ENCODE measurements at regions not wholly inside any gene's neighbourhood (a gene's known extent, or its start where the extent isn't known, plus 50 kb on each side); places are given as distances from the start of the nearest gene placed in this dataset.
A peak's percentile ranks its signal among the peaks of the same experiment; 100 is the strongest.
"Not testable (repeated sequence)": the region's sequence is repeated elsewhere in the genome, so short reads cannot be mapped to it uniquely, and the experiment has no call there.

DNA sequence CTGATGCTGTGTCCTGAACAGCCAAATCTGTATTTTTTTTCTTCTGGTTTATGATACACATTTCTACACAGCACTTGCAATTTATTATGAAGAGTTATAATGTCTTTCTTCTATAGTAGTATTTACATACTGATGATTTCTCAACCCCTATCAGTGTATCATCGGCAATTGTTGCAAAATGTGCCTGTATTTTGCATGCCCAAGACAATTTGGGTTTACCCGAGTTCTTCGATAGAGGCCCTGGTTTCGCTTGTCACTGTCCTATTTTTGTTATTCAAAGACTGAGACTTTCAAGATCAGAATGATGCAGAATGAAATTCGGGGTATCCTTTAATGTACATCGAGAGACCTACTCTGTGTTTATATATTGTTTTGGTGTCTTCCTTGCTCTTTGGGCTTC lies 184.5 kb upstream of the PRSS58 start:
- no peak overlapping the region for H3K27ac ChIP-seq (ENCODE audit: low read depth in 2 of 2, low read length in 2 of 2)
- H3K36me3 ChIP-seq (ENCODE audit: control insufficient read depth in 2 of 2, insufficient read depth in 2 of 2, low read length in 2 of 2): no peaks in the 10 kb centered on the region
- no peaks in the 10 kb centered on the region for H3K27me3 ChIP-seq (ENCODE audit: control insufficient read depth in 2 of 2, insufficient read depth in 2 of 2, low read length in 2 of 2)
- no peak overlapping the region for H3K9ac ChIP-seq (ENCODE audit: low read depth in 1 of 2, low read length in 2 of 2)
- no peaks in the 10 kb centered on the region for H3K9me3 ChIP-seq (ENCODE audit: control insufficient read depth in 2 of 2, low read length in 2 of 2)
- no peak overlapping the region for H3K4me3 ChIP-seq (ENCODE audit: low read length in 2 of 2)
- peaks cover 5 to 11% of the 10 kb centered on the region in 2 donors for H3K4me1 ChIP-seq (ENCODE audit: control insufficient read depth in 2 of 2, insufficient read depth in 2 of 2, low read length in 2 of 2)

GRCh38 chr7:142440906-142441411 lies 183.1 kb upstream of the PRSS58 start:
- H3K4me3 ChIP-seq (ENCODE audit: low read length in 2 of 2): no peak overlapping the region
- peaks cover 5 to 11% of the 10 kb centered on the region in 2 donors for H3K4me1 ChIP-seq (ENCODE audit: control insufficient read depth in 2 of 2, insufficient read depth in 2 of 2, low read length in 2 of 2)
- H3K9me3 ChIP-seq (ENCODE audit: control insufficient read depth in 2 of 2, low read length in 2 of 2): no peaks in the 10 kb centered on the region
- no peak overlapping the region for H3K27ac ChIP-seq (ENCODE audit: low read depth in 2 of 2, low read length in 2 of 2)
- H3K36me3 ChIP-seq (ENCODE audit: control insufficient read depth in 2 of 2, insufficient read depth in 2 of 2, low read length in 2 of 2): no peaks in the 10 kb centered on the region
- no peak overlapping the region for H3K9ac ChIP-seq (ENCODE audit: low read depth in 1 of 2, low read length in 2 of 2)
- H3K27me3 ChIP-seq (ENCODE audit: control insufficient read depth in 2 of 2, insufficient read depth in 2 of 2, low read length in 2 of 2): no peaks in the 10 kb centered on the region

DNA sequence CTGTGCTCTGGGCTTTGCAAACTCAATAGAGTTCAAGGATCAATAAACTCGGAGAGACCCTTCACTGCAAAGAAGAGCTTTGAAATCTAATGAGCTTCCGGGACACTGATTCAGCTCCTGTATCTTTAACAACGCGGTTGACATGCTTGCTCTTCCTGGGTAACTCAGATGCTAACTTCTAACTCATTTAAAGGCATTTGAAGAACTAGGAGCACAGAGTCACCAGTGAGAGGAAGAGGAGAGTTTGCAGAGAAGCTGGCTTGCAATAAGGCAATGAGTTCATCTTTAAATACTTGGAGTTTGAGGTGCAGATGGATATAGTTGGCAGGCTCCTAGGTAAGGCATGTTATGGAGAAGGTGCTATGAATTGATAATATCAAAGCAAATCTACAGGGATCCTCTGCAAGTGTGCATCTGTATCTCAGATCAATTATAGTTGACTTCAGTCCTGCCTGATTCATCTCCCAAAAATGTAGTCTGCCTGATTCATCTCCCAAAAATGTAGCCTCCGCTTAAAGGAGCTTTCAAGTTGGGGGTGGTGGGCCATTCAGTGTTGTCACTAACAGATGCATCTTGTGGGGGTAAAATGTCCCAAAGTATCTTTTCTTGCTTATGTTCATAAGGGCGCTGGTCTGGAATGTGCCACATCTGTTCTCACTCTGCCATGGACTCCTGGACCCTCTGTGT lies 182.5 kb upstream of the PRSS58 start:
- Histone ChIP-seq H3K27ac (ENCODE audit: low read depth in 2 of 2, low read length in 2 of 2) (no peak overlapping the region), H3K4me1 (ENCODE audit: control insufficient read depth in 2 of 2, insufficient read depth in 2 of 2, low read length in 2 of 2) (peaks cover 5 to 11% of the 10 kb centered on the region in 2 donors), H3K36me3 (ENCODE audit: control insufficient read depth in 2 of 2, insufficient read depth in 2 of 2, low read length in 2 of 2) (no peaks in the 10 kb centered on the region), H3K27me3 (ENCODE audit: control insufficient read depth in 2 of 2, insufficient read depth in 2 of 2, low read length in 2 of 2) (no peaks in the 10 kb centered on the region), H3K4me3 (ENCODE audit: low read length in 2 of 2) (no peak overlapping the region), H3K9ac (ENCODE audit: low read depth in 1 of 2, low read length in 2 of 2) (no peak overlapping the region), H3K9me3 (ENCODE audit: control insufficient read depth in 2 of 2, low read length in 2 of 2) (no peaks in the 10 kb centered on the region)

DNA sequence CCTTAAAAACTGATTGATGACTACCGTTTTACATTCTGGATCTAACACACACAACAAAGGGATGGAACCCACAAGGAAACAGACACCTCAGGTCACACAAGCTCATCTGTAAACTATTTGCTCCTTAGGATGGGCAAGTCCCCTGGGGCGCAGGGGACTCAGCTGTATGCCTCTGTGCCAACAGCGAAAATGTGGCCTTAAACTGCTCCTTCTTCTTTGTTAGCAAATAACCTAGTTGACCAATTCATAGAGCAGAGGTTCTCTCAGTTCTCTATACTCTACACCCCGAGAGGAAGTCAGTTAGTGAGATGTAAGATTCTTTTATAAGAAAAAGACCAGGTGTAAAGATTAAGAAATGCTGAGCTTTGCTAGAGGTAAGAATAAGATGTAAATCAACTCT lies 181.9 kb upstream of the PRSS58 start:
- no peaks in the 10 kb centered on the region for H3K36me3 ChIP-seq (ENCODE audit: control insufficient read depth in 2 of 2, insufficient read depth in 2 of 2, low read length in 2 of 2)
- no peaks in the 10 kb centered on the region for H3K27me3 ChIP-seq (ENCODE audit: control insufficient read depth in 2 of 2, insufficient read depth in 2 of 2, low read length in 2 of 2)
- peak overlapping the region in 1 of 2 donors; percentile 50 for H3K27ac ChIP-seq (ENCODE audit: low read depth in 2 of 2, low read length in 2 of 2)
- H3K4me3 ChIP-seq (ENCODE audit: low read length in 2 of 2): no peak overlapping the region
- H3K9me3 ChIP-seq (ENCODE audit: control insufficient read depth in 2 of 2, low read length in 2 of 2): no peaks in the 10 kb centered on the region
- H3K9ac ChIP-seq (ENCODE audit: low read depth in 1 of 2, low read length in 2 of 2): no peak overlapping the region
- H3K4me1 ChIP-seq (ENCODE audit: control insufficient read depth in 2 of 2, insufficient read depth in 2 of 2, low read length in 2 of 2): peaks cover 5 to 11% of the 10 kb centered on the region in 2 donors

DNA sequence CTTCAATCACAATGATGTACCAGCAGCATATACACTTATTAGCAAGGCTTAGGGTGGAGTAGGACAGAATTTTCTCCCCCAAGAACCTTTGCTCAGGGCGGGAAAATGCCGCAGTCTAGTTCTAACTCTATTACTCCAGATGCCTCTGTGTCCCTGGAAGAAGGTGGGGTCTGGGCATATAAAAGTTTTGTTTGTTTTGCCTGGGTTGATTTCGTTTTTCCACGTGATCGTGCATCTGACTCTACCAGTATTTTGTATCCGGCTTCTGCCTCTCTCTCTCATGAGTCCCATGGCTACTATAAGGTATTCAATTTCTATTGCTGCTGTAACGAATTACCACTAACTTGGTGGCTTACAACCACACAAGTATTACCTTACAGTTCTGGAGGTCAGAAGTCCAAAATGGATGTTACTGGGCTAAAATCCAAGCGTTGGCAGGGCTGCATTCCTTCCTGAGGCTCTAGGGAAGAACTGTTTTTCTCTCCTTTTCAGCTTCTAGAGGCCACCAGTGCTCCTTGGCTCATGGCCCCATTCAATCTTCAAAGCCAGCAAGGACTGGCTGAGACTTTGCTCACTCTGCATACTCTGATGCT lies 181.2 kb upstream of the PRSS58 start:
- H3K9me3 ChIP-seq (ENCODE audit: control insufficient read depth in 2 of 2, low read length in 2 of 2): no peaks in the 10 kb centered on the region
- H3K9ac ChIP-seq (ENCODE audit: low read depth in 1 of 2, low read length in 2 of 2): no peak overlapping the region
- H3K4me1 ChIP-seq (ENCODE audit: control insufficient read depth in 2 of 2, insufficient read depth in 2 of 2, low read length in 2 of 2): peaks cover 5 to 11% of the 10 kb centered on the region in 2 donors
- peak overlapping the region; percentile 19 to 59 for H3K27ac ChIP-seq (ENCODE audit: low read depth in 2 of 2, low read length in 2 of 2)
- H3K4me3 ChIP-seq (ENCODE audit: low read length in 2 of 2): no peak overlapping the region
- no peaks in the 10 kb centered on the region for H3K36me3 ChIP-seq (ENCODE audit: control insufficient read depth in 2 of 2, insufficient read depth in 2 of 2, low read length in 2 of 2)
- no peaks in the 10 kb centered on the region for H3K27me3 ChIP-seq (ENCODE audit: control insufficient read depth in 2 of 2, insufficient read depth in 2 of 2, low read length in 2 of 2)

- H3K4me1 ChIP-seq (ENCODE audit: control insufficient read depth in 2 of 2, insufficient read depth in 2 of 2, low read length in 2 of 2): peaks cover 5 to 11% of the 10 kb centered on the region in 2 donors
- H3K27ac ChIP-seq (ENCODE audit: low read depth in 2 of 2, low read length in 2 of 2): peak overlapping the region in 1 of 2 donors; percentile 59
- H3K9ac ChIP-seq (ENCODE audit: low read depth in 1 of 2, low read length in 2 of 2): no peak overlapping the region
- H3K36me3 ChIP-seq (ENCODE audit: control insufficient read depth in 2 of 2, insufficient read depth in 2 of 2, low read length in 2 of 2): no peaks in the 10 kb centered on the region
- H3K4me3 ChIP-seq (ENCODE audit: low read length in 2 of 2): no peak overlapping the region
- no peaks in the 10 kb centered on the region for H3K27me3 ChIP-seq (ENCODE audit: control insufficient read depth in 2 of 2, insufficient read depth in 2 of 2, low read length in 2 of 2)
- H3K9me3 ChIP-seq (ENCODE audit: control insufficient read depth in 2 of 2, low read length in 2 of 2): no peaks in the 10 kb centered on the region
These were observed 180.5 kb upstream of the PRSS58 start for GRCh38 chr7:142438235-142438922.

- peaks cover 5 to 11% of the 10 kb centered on the region in 2 donors for H3K4me1 ChIP-seq (ENCODE audit: control insufficient read depth in 2 of 2, insufficient read depth in 2 of 2, low read length in 2 of 2)
- no peaks in the 10 kb centered on the region for H3K36me3 ChIP-seq (ENCODE audit: control insufficient read depth in 2 of 2, insufficient read depth in 2 of 2, low read length in 2 of 2)
- no peak overlapping the region for H3K4me3 ChIP-seq (ENCODE audit: low read length in 2 of 2)
- no peak overlapping the region for H3K9ac ChIP-seq (ENCODE audit: low read depth in 1 of 2, low read length in 2 of 2)
- no peak overlapping the region for H3K27ac ChIP-seq (ENCODE audit: low read depth in 2 of 2, low read length in 2 of 2)
- no peaks in the 10 kb centered on the region for H3K9me3 ChIP-seq (ENCODE audit: control insufficient read depth in 2 of 2, low read length in 2 of 2)
- no peaks in the 10 kb centered on the region for H3K27me3 ChIP-seq (ENCODE audit: control insufficient read depth in 2 of 2, insufficient read depth in 2 of 2, low read length in 2 of 2)
These were observed 179.9 kb upstream of the PRSS58 start for GRCh38 chr7:142437741-142438140.

DNA sequence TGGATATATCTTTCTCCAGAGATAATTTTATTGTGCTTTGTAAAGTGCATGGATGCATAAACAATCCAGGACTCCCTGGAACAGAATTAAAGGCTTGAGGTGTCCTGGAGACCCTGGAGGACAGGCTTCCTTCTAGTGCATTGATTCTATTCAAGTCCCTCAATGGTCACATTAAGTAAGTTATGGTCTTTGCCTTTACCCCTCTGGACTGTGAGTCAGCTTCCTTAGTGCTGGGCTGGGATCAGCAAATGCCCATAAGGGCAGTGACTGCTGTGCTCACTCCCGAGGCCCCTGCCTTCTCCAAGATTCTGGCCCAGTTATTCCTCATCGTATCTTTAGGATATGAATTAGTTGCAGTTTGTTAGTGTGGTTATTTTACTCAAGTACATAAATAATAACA lies 178.7 kb upstream of the PRSS58 start:
- no peak overlapping the region for H3K9ac ChIP-seq (ENCODE audit: low read depth in 1 of 2, low read length in 2 of 2)
- peaks cover 5 to 11% of the 10 kb centered on the region in 2 donors for H3K4me1 ChIP-seq (ENCODE audit: control insufficient read depth in 2 of 2, insufficient read depth in 2 of 2, low read length in 2 of 2)
- no peaks in the 10 kb centered on the region for H3K27me3 ChIP-seq (ENCODE audit: control insufficient read depth in 2 of 2, insufficient read depth in 2 of 2, low read length in 2 of 2)
- no peaks in the 10 kb centered on the region for H3K36me3 ChIP-seq (ENCODE audit: control insufficient read depth in 2 of 2, insufficient read depth in 2 of 2, low read length in 2 of 2)
- no peak overlapping the region for H3K27ac ChIP-seq (ENCODE audit: low read depth in 2 of 2, low read length in 2 of 2)
- H3K9me3 ChIP-seq (ENCODE audit: control insufficient read depth in 2 of 2, low read length in 2 of 2): no peaks in the 10 kb centered on the region
- no peak overlapping the region for H3K4me3 ChIP-seq (ENCODE audit: low read length in 2 of 2)

DNA sequence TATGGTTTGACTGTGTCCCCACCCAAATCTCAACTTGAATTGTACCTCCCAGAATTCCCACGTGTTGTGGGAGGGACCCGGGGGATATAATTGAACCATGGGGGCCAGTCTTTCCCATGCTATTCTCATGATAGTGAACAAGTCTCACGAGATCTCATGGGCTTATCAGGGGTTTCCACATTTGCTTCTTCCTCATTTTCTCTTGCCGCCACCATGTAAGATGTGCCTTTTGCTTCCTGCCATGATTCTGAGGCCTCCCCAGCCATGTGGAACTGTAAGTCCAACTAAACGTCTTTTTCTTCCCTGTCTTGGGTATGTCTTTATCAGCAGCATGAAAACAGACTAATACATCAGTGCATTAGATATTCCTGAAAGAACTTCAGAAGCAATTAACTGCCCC lies 177.7 kb upstream of the PRSS58 start:
- H3K27ac ChIP-seq (ENCODE audit: low read depth in 2 of 2, low read length in 2 of 2); H3K36me3 ChIP-seq (ENCODE audit: control insufficient read depth in 2 of 2, insufficient read depth in 2 of 2, low read length in 2 of 2); H3K27me3 ChIP-seq (ENCODE audit: control insufficient read depth in 2 of 2, insufficient read depth in 2 of 2, low read length in 2 of 2); H3K4me3 ChIP-seq (ENCODE audit: low read length in 2 of 2); H3K9ac ChIP-seq (ENCODE audit: low read depth in 1 of 2, low read length in 2 of 2); H3K9me3 ChIP-seq (ENCODE audit: control insufficient read depth in 2 of 2, low read length in 2 of 2): not testable (repeated sequence)
- peaks cover 5 to 11% of the 10 kb centered on the region in 2 donors for H3K4me1 ChIP-seq (ENCODE audit: control insufficient read depth in 2 of 2, insufficient read depth in 2 of 2, low read length in 2 of 2)

DNA sequence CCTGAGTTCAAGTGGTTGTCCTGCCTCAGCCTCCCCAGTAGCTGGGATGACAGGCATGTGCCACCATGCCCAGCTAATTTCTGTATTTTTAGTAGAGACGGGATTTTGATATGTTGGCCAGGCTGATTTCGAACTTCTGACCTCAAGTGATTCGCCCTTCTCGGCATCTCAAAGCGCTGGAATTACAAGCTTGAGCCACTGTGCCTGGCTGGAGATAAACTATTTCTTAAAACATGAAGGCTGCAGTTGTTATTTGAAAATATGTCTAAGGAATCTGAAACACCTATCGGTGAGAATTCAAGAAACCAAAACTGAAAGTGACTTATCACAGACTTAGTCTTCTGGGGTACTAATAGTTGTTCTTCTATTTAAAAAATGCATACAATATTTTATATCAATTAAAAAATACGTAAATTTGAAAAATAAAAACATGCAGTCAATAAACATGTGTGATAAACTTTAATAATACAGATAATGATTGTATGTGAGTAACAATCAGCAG lies 176.9 kb upstream of the PRSS58 start:
- H3K27me3 ChIP-seq (ENCODE audit: control insufficient read depth in 2 of 2, insufficient read depth in 2 of 2, low read length in 2 of 2): no peaks in the 10 kb centered on the region
- H3K9me3 ChIP-seq (ENCODE audit: control insufficient read depth in 2 of 2, low read length in 2 of 2): no peaks in the 10 kb centered on the region
- H3K4me3 ChIP-seq (ENCODE audit: low read length in 2 of 2): peak overlapping the region in 1 of 2 donors; percentile 13
- H3K36me3 ChIP-seq (ENCODE audit: control insufficient read depth in 2 of 2, insufficient read depth in 2 of 2, low read length in 2 of 2): no peaks in the 10 kb centered on the region
- H3K4me1 ChIP-seq (ENCODE audit: control insufficient read depth in 2 of 2, insufficient read depth in 2 of 2, low read length in 2 of 2): peaks cover 5 to 11% of the 10 kb centered on the region in 2 donors
- no peak overlapping the region for H3K27ac ChIP-seq (ENCODE audit: low read depth in 2 of 2, low read length in 2 of 2)
- H3K9ac ChIP-seq (ENCODE audit: low read depth in 1 of 2, low read length in 2 of 2): no peak overlapping the region
